Testis (tissue), 2 donors: ENCODE measurements at regions not wholly inside any gene's neighbourhood (a gene's known extent, or its start where the extent isn't known, plus 50 kb on each side); places are given as distances from the start of the nearest gene placed in this dataset.

Experiments
- DNase-seq: peaks from one replicate; pipeline ENCODE4 v3.0.0-alpha.2; 2019
- H3K27ac ChIP-seq, 2 donors: fragments of 200-600 bp; sonication (generic); one replicate each; pipeline ENCODE4 v1.5.1; 2019
- H3K27me3 ChIP-seq: fragments of 200-600 bp; sonication (generic); one replicate; pipeline ENCODE4 v1.5.1; 2019
- H3K36me3 ChIP-seq: fragments of 200-600 bp; sonication (generic); one replicate; pipeline ENCODE4 v1.5.1; 2017; ENCODE audit warnings: low read depth; ENCODE audit errors: missing control alignments
- H3K4me1 ChIP-seq: fragments of 200-600 bp; sonication (generic); one replicate; pipeline ENCODE4 v1.5.1; 2019
- H3K4me3 ChIP-seq, 2 donors: fragments of 200-600 bp; sonication (generic); one replicate each; pipeline ENCODE4 v1.5.1; 2017 to 2019
- H3K9me3 ChIP-seq: fragments of 200-600 bp; sonication (generic); one replicate; pipeline ENCODE4 v1.5.1; 2017
- POLR2A ChIP-seq: fragments of 450-650 bp; IDR thresholded peaks from one replicate; pipeline ENCODE4 v1.6.1; 2017; ENCODE audit warnings: antibody characterized with exemption, mild to moderate bottlenecking, moderate library complexity
- WGBS, 2 donors: methylation state at CpG; one replicate each; pipeline ENCODE4 v1.1.5; 2018; 5-methylcytosine and 5-hydroxymethylcytosine counted together
- intact Hi-C: fragments of 100-400 bp; cut with DNase I; formaldehyde crosslinking; loops from one replicate; pipeline ENCODE4 v1.15.1; 2023; ENCODE audit warnings: low total_unique reads
- TF ChIP-seq, protein P1 (sequence below), 3 experiments: fragments of 450-650 bp in 2 of 3; fragments of 200-600 bp in 1 of 3; sonication (generic) in 1 of 3; IDR thresholded peaks; one replicate each; pipeline ENCODE4 v1.5.1; 2016 to 2019; ENCODE audit warnings: antibody characterized with exemption in 3 of 3, mild to moderate bottlenecking in 2 of 3, moderate library complexity in 1 of 3

DNA sequence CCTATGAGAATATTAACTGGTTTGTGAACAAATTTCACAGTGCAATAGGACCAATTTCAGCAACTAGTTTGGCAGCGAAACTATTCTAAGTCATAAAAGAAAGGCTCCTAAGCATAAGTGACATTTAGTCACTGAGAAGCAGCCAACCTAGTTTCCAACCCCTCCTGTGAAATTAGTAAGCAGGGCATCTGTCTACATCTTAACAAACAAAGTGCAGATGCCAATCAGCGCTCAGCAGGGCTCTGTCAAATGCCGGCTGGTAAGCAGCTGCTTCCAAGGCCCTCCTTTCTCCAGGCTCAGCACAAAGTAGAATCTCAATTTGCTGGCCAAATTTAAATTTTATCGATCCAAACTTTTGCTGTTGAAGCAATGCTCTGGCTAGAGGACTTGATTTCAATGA is 124.7 kb downstream of the ICOS start:
- 91 to 96% methylated on average over 4 of the region's 4 CpGs for WGBS, 2 donors
- no peak for DNase-seq
- Histone ChIP-seq H3K27ac (no peak overlapping the region), H3K36me3 (no peaks in the 10 kb centered on the region), H3K4me1 (no peaks in the 10 kb centered on the region), H3K4me3 (no peak overlapping the region), H3K27me3 (no peaks in the 10 kb centered on the region), H3K9me3 (no peaks in the 10 kb centered on the region)
- TF ChIP-seq, protein P1, sequence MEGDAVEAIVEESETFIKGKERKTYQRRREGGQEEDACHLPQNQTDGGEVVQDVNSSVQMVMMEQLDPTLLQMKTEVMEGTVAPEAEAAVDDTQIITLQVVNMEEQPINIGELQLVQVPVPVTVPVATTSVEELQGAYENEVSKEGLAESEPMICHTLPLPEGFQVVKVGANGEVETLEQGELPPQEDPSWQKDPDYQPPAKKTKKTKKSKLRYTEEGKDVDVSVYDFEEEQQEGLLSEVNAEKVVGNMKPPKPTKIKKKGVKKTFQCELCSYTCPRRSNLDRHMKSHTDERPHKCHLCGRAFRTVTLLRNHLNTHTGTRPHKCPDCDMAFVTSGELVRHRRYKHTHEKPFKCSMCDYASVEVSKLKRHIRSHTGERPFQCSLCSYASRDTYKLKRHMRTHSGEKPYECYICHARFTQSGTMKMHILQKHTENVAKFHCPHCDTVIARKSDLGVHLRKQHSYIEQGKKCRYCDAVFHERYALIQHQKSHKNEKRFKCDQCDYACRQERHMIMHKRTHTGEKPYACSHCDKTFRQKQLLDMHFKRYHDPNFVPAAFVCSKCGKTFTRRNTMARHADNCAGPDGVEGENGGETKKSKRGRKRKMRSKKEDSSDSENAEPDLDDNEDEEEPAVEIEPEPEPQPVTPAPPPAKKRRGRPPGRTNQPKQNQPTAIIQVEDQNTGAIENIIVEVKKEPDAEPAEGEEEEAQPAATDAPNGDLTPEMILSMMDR (IDR thresholded peaks at IDR 0.05): no peak
- no peak for TF ChIP-seq POLR2A
- intact Hi-C loops: no loop called here

DNA sequence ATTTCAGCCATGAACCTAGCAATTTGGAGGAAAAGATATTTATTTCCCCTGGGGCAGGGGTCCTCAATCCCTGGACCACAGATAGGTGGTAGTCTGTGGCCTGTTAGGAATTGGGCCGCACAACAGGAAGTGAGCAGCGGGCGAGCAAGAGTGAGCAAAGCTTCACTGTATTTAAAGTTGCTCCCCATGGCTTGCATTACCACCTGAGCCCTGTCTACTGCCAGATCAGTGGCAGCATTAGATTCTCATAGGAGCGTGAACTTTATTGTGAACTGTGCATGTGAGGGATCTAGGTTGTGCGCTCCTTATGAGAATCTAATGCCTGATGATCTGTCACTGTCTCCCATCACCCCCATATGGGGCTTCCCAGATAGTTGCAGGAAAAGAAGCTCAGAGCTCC is 127.6 kb downstream of the ICOS start:
- no peaks in the 10 kb centered on the region for H3K4me1 ChIP-seq
- H3K27ac ChIP-seq: no peak overlapping the region
- intact Hi-C loops: no loop called here
- no peaks in the 10 kb centered on the region for H3K27me3 ChIP-seq
- H3K36me3 ChIP-seq: no peaks in the 10 kb centered on the region
- TF ChIP-seq, protein P1 (IDR thresholded peaks at IDR 0.05): no peak
- no peak for TF ChIP-seq POLR2A
- no peak overlapping the region for H3K4me3 ChIP-seq
- 94 to 96% methylated on average over 5 of the region's 5 CpGs for WGBS, 2 donors
- no peaks in the 10 kb centered on the region for H3K9me3 ChIP-seq
- DNase-seq: no peak

DNA sequence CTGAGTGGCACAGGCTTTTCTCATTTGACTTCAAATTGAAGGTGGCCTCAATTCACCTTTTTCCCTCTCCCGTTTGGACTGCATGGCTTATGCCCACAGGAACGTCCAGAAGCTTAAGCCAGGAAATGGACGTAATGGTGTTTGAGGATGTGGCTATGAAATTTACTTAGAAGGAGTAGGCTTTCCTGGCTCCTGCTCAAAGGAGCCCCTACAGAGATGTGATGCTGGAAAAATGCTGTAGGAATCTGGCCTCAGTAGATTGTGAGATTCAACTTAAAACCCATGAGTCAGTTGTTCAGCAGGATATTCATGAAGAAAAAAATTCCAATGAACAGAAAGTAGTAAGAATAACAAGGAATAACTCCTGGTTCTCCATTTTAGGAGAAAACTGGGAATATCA is 129.0 kb downstream of the ICOS start:
- no peak overlapping the region for H3K27ac ChIP-seq
- intact Hi-C loops: no loop called here
- no peaks in the 10 kb centered on the region for H3K27me3 ChIP-seq
- 89 to 95% methylated on average over 3 of the region's 3 CpGs for WGBS, 2 donors
- H3K36me3 ChIP-seq: no peaks in the 10 kb centered on the region
- H3K9me3 ChIP-seq: no peaks in the 10 kb centered on the region
- TF ChIP-seq, protein P1 (IDR thresholded peaks at IDR 0.05): no peak
- TF ChIP-seq POLR2A: no peak
- H3K4me1 ChIP-seq: no peaks in the 10 kb centered on the region
- no peak overlapping the region for H3K4me3 ChIP-seq
- no peak for DNase-seq

DNA sequence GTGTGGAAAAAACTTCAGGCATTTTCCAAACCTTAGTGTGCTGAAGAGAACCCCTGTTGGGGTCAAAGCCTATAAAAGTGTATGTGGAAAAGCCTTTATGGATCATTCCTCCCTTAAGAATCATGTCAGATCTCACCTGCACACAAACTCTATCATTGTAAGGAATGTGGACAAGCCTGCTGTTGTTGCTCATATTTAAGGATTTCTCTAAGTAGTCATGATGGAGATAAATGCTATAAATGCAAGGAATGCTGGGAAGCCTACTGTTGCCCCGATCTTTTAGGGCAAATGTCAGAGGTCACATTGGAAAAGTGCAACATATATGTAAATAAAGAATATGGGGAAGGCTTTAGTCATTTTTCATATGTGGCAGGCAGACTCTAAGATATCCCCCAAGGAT is 129.5 kb downstream of the ICOS start:
- intact Hi-C loops: no loop called here

DNA sequence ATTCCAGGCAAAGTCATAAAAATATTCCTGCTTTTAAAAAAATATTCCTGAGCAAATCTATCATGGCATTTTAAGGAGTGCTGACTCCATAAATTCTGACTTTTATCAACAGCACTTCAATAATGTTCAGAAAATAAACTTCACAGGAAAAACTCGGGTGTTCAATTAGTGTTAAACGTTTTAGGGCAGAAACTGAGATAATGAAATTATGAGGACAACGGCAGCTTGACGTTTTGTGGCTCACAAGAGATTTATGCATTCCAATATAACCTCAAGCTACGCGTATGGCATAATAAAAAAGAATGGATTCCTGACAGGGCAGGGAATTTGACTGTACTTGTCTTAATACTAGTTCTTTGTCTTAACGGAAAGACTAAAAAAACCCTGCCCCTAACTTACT is 133.2 kb downstream of the ICOS start:
- Histone ChIP-seq H3K27me3 (no peaks in the 10 kb centered on the region), H3K4me3 (no peak overlapping the region), H3K36me3 (no peaks in the 10 kb centered on the region), H3K9me3 (no peaks in the 10 kb centered on the region), H3K27ac (no peak overlapping the region), H3K4me1 (no peaks in the 10 kb centered on the region)
- no peak for DNase-seq
- intact Hi-C loops: no loop called here
- 48 to 58% methylated on average over 7 of the region's 7 CpGs for WGBS, 2 donors
- TF ChIP-seq, protein P1 (IDR thresholded peaks at IDR 0.05): no peak

More for the DNA sequence above, 129.5 kb downstream of the ICOS start:
- TF ChIP-seq, protein P1 (IDR thresholded peaks at IDR 0.05): no peak
- no peak for TF ChIP-seq POLR2A
- DNase-seq: no peak
- Histone ChIP-seq H3K36me3 (no peaks in the 10 kb centered on the region), H3K9me3 (no peaks in the 10 kb centered on the region), H3K4me1 (no peaks in the 10 kb centered on the region), H3K27ac (no peak overlapping the region), H3K4me3 (no peak overlapping the region), H3K27me3 (no peaks in the 10 kb centered on the region)
- 80 to 86% methylated on average over 1 of the region's 1 CpG for WGBS, 2 donors
